ENCODE measurements at regions not wholly inside any gene's neighbourhood (a gene's known extent, or its start where the extent isn't known, plus 50 kb on each side); places are given as distances from the start of the nearest gene placed in this dataset.
"Not testable (repeated sequence)": the region's sequence is repeated elsewhere in the genome, so short reads cannot be mapped to it uniquely, and the experiment has no call there.

- DNase-seq (ENCODE audit: low spot score) (no peak), ATAC-seq (no peak)
- H3K9me3 Mint-ChIP-seq: peaks cover 4% of the 10 kb centered on the region
- POLR2A ChIA-PET: no interaction called here
- H3K4me1 Mint-ChIP-seq: no peaks in the 10 kb centered on the region; the same call in 1 of the 2 replicates
- no peak for TF ChIP-seq TEAD4 (CRISPR knock-in tag; IDR thresholded peaks at IDR 0.05)
- TF ChIP-seq NFE2L1 (CRISPR knock-in tag; IDR thresholded peaks at IDR 0.05): no peak
- TF ChIP-seq OVOL2 (CRISPR knock-in tag; IDR thresholded peaks at IDR 0.05; ENCODE audit: borderline replicate concordance): no peak
- TF ChIP-seq HMGA2 (CRISPR knock-in tag; IDR thresholded peaks at IDR 0.05): no peak
- TF ChIP-seq, protein P1, sequence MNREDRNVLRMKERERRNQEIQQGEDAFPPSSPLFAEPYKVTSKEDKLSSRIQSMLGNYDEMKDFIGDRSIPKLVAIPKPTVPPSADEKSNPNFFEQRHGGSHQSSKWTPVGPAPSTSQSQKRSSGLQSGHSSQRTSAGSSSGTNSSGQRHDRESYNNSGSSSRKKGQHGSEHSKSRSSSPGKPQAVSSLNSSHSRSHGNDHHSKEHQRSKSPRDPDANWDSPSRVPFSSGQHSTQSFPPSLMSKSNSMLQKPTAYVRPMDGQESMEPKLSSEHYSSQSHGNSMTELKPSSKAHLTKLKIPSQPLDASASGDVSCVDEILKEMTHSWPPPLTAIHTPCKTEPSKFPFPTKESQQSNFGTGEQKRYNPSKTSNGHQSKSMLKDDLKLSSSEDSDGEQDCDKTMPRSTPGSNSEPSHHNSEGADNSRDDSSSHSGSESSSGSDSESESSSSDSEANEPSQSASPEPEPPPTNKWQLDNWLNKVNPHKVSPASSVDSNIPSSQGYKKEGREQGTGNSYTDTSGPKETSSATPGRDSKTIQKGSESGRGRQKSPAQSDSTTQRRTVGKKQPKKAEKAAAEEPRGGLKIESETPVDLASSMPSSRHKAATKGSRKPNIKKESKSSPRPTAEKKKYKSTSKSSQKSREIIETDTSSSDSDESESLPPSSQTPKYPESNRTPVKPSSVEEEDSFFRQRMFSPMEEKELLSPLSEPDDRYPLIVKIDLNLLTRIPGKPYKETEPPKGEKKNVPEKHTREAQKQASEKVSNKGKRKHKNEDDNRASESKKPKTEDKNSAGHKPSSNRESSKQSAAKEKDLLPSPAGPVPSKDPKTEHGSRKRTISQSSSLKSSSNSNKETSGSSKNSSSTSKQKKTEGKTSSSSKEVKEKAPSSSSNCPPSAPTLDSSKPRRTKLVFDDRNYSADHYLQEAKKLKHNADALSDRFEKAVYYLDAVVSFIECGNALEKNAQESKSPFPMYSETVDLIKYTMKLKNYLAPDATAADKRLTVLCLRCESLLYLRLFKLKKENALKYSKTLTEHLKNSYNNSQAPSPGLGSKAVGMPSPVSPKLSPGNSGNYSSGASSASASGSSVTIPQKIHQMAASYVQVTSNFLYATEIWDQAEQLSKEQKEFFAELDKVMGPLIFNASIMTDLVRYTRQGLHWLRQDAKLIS (CRISPR knock-in tag; IDR thresholded peaks at IDR 0.05; ENCODE audit: borderline replicate concordance): no peak
- TF ChIP-seq, protein P2, sequence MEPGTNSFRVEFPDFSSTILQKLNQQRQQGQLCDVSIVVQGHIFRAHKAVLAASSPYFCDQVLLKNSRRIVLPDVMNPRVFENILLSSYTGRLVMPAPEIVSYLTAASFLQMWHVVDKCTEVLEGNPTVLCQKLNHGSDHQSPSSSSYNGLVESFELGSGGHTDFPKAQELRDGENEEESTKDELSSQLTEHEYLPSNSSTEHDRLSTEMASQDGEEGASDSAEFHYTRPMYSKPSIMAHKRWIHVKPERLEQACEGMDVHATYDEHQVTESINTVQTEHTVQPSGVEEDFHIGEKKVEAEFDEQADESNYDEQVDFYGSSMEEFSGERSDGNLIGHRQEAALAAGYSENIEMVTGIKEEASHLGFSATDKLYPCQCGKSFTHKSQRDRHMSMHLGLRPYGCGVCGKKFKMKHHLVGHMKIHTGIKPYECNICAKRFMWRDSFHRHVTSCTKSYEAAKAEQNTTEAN (CRISPR knock-in tag; IDR thresholded peaks at IDR 0.05): no peak
- no peak for TF ChIP-seq TP53 (CRISPR knock-in tag; IDR thresholded peaks at IDR 0.05)
- no peak for TF ChIP-seq ZNF263 (CRISPR knock-in tag; IDR thresholded peaks at IDR 0.05; ENCODE audit: low read depth)
- TF ChIP-seq, protein P3, sequence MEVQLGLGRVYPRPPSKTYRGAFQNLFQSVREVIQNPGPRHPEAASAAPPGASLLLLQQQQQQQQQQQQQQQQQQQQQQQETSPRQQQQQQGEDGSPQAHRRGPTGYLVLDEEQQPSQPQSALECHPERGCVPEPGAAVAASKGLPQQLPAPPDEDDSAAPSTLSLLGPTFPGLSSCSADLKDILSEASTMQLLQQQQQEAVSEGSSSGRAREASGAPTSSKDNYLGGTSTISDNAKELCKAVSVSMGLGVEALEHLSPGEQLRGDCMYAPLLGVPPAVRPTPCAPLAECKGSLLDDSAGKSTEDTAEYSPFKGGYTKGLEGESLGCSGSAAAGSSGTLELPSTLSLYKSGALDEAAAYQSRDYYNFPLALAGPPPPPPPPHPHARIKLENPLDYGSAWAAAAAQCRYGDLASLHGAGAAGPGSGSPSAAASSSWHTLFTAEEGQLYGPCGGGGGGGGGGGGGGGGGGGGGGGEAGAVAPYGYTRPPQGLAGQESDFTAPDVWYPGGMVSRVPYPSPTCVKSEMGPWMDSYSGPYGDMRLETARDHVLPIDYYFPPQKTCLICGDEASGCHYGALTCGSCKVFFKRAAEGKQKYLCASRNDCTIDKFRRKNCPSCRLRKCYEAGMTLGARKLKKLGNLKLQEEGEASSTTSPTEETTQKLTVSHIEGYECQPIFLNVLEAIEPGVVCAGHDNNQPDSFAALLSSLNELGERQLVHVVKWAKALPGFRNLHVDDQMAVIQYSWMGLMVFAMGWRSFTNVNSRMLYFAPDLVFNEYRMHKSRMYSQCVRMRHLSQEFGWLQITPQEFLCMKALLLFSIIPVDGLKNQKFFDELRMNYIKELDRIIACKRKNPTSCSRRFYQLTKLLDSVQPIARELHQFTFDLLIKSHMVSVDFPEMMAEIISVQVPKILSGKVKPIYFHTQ (CRISPR knock-in tag; IDR thresholded peaks at IDR 0.05): no peak
- H3K27me3 Mint-ChIP-seq (ENCODE audit: low read depth): no peaks in the 10 kb centered on the region
- no peaks in the 10 kb centered on the region for H3K36me3 Mint-ChIP-seq
- CTCF ChIA-PET: no interaction called here
- no peak overlapping the region for H3K4me3 Mint-ChIP-seq
- no peak overlapping the region for H3K27ac Mint-ChIP-seq
Measured at GRCh38 chr1:99553301-99553700, 92.6 kb upstream of the PALMD start.

- H3K4me1 Mint-ChIP-seq; H3K27me3 Mint-ChIP-seq (ENCODE audit: low read depth); ATAC-seq; H3K36me3 Mint-ChIP-seq; CTCF ChIA-PET; H3K27ac Mint-ChIP-seq; H3K9me3 Mint-ChIP-seq; POLR2A ChIA-PET; H3K4me3 Mint-ChIP-seq; DNase-seq (ENCODE audit: low spot score): not testable (repeated sequence)
Measured at GRCh38 chr1:99553819-99554218, 92.1 kb upstream of the PALMD start.

DNA sequence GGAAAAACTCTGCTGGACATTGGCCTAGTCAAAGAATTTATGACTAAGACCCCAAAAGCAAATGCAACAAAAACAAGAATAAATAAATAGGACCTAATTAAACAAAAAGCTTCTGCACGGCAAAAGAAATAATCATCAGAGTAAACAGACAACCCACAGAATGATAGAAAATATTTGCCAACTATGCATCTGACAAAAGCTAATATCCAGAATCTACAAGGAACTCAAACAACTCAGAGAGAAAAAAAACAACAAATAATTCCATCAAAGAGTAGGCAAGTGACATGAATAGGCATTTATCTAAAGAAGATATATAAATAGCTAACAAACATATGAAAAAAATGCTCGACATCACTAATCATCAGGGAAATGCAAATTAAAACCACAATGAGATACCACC, 91.2 kb upstream of the PALMD start:
- Mint-ChIP-seq H3K4me1 (no peaks in the 10 kb centered on the region; the same call in 1 of the 2 replicates), H3K27me3 (ENCODE audit: low read depth) (no peaks in the 10 kb centered on the region), H3K27ac (no peak overlapping the region), H3K36me3 (no peaks in the 10 kb centered on the region), H3K4me3 (no peak overlapping the region), H3K9me3 (peaks cover 4% of the 10 kb centered on the region)
- ChIA-PET CTCF (no interaction called here), POLR2A (no interaction called here)
- ATAC-seq (no peak), DNase-seq (ENCODE audit: low spot score) (no peak)
- TF ChIP-seq GTF2I (CRISPR knock-in tag; conservative IDR thresholded peaks at IDR 0.05) (no peak), E2F5 (CRISPR knock-in tag; IDR thresholded peaks at IDR 0.05) (no peak), ATF1 (CRISPR knock-in tag; IDR thresholded peaks at IDR 0.05) (no peak), ZSCAN18 (CRISPR knock-in tag; IDR thresholded peaks at IDR 0.05) (no peak), ZNF138 (CRISPR knock-in tag; conservative IDR thresholded peaks at IDR 0.05) (no peak)
- TF ChIP-seq, protein P4, sequence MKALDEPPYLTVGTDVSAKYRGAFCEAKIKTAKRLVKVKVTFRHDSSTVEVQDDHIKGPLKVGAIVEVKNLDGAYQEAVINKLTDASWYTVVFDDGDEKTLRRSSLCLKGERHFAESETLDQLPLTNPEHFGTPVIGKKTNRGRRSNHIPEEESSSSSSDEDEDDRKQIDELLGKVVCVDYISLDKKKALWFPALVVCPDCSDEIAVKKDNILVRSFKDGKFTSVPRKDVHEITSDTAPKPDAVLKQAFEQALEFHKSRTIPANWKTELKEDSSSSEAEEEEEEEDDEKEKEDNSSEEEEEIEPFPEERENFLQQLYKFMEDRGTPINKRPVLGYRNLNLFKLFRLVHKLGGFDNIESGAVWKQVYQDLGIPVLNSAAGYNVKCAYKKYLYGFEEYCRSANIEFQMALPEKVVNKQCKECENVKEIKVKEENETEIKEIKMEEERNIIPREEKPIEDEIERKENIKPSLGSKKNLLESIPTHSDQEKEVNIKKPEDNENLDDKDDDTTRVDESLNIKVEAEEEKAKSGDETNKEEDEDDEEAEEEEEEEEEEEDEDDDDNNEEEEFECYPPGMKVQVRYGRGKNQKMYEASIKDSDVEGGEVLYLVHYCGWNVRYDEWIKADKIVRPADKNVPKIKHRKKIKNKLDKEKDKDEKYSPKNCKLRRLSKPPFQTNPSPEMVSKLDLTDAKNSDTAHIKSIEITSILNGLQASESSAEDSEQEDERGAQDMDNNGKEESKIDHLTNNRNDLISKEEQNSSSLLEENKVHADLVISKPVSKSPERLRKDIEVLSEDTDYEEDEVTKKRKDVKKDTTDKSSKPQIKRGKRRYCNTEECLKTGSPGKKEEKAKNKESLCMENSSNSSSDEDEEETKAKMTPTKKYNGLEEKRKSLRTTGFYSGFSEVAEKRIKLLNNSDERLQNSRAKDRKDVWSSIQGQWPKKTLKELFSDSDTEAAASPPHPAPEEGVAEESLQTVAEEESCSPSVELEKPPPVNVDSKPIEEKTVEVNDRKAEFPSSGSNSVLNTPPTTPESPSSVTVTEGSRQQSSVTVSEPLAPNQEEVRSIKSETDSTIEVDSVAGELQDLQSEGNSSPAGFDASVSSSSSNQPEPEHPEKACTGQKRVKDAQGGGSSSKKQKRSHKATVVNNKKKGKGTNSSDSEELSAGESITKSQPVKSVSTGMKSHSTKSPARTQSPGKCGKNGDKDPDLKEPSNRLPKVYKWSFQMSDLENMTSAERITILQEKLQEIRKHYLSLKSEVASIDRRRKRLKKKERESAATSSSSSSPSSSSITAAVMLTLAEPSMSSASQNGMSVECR (CRISPR knock-in tag; IDR thresholded peaks at IDR 0.05; ENCODE audit: borderline replicate concordance): no peak
- TF ChIP-seq, protein P5, sequence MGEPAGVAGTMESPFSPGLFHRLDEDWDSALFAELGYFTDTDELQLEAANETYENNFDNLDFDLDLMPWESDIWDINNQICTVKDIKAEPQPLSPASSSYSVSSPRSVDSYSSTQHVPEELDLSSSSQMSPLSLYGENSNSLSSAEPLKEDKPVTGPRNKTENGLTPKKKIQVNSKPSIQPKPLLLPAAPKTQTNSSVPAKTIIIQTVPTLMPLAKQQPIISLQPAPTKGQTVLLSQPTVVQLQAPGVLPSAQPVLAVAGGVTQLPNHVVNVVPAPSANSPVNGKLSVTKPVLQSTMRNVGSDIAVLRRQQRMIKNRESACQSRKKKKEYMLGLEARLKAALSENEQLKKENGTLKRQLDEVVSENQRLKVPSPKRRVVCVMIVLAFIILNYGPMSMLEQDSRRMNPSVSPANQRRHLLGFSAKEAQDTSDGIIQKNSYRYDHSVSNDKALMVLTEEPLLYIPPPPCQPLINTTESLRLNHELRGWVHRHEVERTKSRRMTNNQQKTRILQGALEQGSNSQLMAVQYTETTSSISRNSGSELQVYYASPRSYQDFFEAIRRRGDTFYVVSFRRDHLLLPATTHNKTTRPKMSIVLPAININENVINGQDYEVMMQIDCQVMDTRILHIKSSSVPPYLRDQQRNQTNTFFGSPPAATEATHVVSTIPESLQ (CRISPR knock-in tag; IDR thresholded peaks at IDR 0.05): no peak

Data from WTC11 (cell line).